Kidney (tissue), 13 donors: ENCODE measurements at regions not wholly inside any gene's neighbourhood (a gene's known extent, or its start where the extent isn't known, plus 50 kb on each side); places are given as distances from the start of the nearest gene placed in this dataset.

Experiments used
- DNase-seq, 5 donors: peaks; one replicate each; pipeline ENCODE4 v3.0.0-alpha.2; 2013 to 2020
- FAIRE-seq: peaks from 2 replicates; lab custom pipeline; 2012; peaks lifted over from hg19 to GRCh38; lab: Jason Lieb, UNC
- H3K27ac ChIP-seq, 2 donors: one replicate each; pipeline ENCODE4 v1.7.0; 2013; ENCODE audit warnings: low read depth in 2 of 2, low read length in 2 of 2, inconsistent platforms in 1 of 2
- H3K27me3 ChIP-seq: one replicate; pipeline ENCODE4 v1.7.1; 2013; ENCODE audit warnings: low read length, inconsistent platforms; ENCODE audit not compliant: control insufficient read depth, insufficient read depth
- H3K36me3 ChIP-seq, 3 donors: one replicate each; pipeline versions ENCODE4 v1.7.0 to v1.7.1; 2013; ENCODE audit warnings: low read length in 3 of 3, control low read depth in 1 of 3, inconsistent platforms in 1 of 3; ENCODE audit not compliant: insufficient read depth in 3 of 3, control insufficient read depth in 2 of 3
- H3K4me1 ChIP-seq, 3 donors: one replicate each; pipeline versions ENCODE4 v1.7.0 to v1.7.1; 2013; ENCODE audit warnings: low read length in 3 of 3, inconsistent platforms in 1 of 3, low read depth in 1 of 3; ENCODE audit not compliant: control insufficient read depth in 2 of 3, insufficient read depth in 2 of 3
- H3K4me3 ChIP-seq, 3 donors: one replicate each; pipeline versions ENCODE4 v1.7.0 to v1.8.1; 2013; ENCODE audit warnings: low read length in 3 of 3, control low read depth in 1 of 3, inconsistent platforms in 1 of 3
- H3K9ac ChIP-seq, 3 donors: one replicate each; pipeline versions ENCODE4 v1.7.0 to v1.7.1; 2013; ENCODE audit warnings: low read length in 3 of 3, control low read depth in 1 of 3, inconsistent platforms in 1 of 3
- H3K9me3 ChIP-seq, 3 donors: one replicate each; pipeline versions ENCODE4 v1.7.0 to v1.7.1; 2013; ENCODE audit warnings: low read length in 3 of 3, control low read depth in 1 of 3, inconsistent platforms in 1 of 3; ENCODE audit not compliant: control insufficient read depth in 2 of 3, insufficient read depth in 1 of 3
- CTCF ChIP-seq: IDR thresholded peaks from 3 replicates; pipeline ENCODE4 v1.5.1; 2012; ENCODE audit warnings: mild to moderate bottlenecking, moderate library complexity, borderline replicate concordance; ENCODE audit not compliant: insufficient read depth; ENCODE audit errors: extremely low read depth
- intact Hi-C: fragments of 100-400 bp; cut with DNase I; formaldehyde crosslinking; loops from one replicate; pipeline ENCODE4 v1.11.1; 2022
- donor health status: control.
- donor health status: control.
- donor health status: control.
- donor health status: control.
- donor health status: control.
- donor health status: DM: yes; HTN: yes; CAD: no.
- donor health status: Normal renal cell carcinoma (clear cell type).

GRCh38 chr3:140752499-140752898 lies 74.6 kb downstream of the TRIM42 start:
- H3K9me3 ChIP-seq: no peaks in the 10 kb centered on the region
- H3K27me3 ChIP-seq: no peaks in the 10 kb centered on the region
- no peak overlapping the region for H3K9ac ChIP-seq
- intact Hi-C loops: no loop called here
- no peak overlapping the region for H3K27ac ChIP-seq
- no peaks in the 10 kb centered on the region for H3K36me3 ChIP-seq
- no peak for DNase-seq
- no peak for FAIRE-seq
- TF ChIP-seq CTCF: no peak
- no peak overlapping the region for H3K4me3 ChIP-seq
- no peaks in the 10 kb centered on the region for H3K4me1 ChIP-seq

DNA sequence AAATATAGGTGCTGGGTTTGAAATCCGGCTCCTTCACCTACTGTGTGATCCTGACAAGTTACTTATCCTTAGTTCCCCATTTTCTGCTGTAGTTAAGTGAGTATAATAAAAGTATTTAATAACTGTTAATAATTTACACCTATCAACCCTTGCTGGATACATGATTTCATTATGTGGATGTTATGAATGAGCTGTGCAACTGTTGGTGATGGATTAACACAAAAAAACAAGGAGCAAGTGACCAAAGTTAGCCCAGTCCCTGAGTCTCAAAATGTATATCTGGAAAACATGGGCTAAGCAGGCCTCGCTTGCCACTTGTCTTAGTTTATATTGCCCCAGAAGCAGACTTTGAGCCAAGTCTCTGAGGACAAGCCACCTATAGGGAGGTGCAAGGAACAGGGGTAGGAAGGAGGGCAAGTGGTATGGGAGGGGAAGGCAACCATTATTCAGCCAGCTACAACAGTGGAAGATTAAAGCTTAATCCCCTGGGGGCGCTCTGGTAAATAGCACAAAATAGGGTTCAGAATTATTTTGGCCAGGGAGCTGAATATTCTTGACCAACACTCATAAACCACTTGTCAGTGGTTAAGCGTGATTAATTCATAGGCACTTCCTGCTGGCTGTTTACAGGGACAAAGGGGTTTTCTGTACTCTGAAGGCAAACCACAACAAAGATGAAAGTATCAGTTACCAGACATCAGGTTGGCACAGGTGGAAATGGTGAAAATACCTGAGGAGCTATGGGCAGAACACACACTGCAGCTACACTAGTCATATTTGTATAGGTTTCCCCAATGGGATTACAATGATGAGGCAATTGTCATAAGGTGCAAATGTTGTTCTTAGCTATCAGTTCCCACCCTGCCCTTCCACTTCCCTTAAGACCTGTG lies 76.2 kb downstream of the TRIM42 start:
- DNase-seq (peak in 2 of 5 donors; percentile 22 to 27), FAIRE-seq (no peak)
- Histone ChIP-seq H3K9me3 (no peaks in the 10 kb centered on the region), H3K4me3 (no peak overlapping the region), H3K27me3 (no peaks in the 10 kb centered on the region), H3K9ac (no peak overlapping the region), H3K36me3 (no peaks in the 10 kb centered on the region), H3K27ac (no peak overlapping the region), H3K4me1 (no peaks in the 10 kb centered on the region)
- no peak for TF ChIP-seq CTCF
- intact Hi-C loops: no loop called here

DNA sequence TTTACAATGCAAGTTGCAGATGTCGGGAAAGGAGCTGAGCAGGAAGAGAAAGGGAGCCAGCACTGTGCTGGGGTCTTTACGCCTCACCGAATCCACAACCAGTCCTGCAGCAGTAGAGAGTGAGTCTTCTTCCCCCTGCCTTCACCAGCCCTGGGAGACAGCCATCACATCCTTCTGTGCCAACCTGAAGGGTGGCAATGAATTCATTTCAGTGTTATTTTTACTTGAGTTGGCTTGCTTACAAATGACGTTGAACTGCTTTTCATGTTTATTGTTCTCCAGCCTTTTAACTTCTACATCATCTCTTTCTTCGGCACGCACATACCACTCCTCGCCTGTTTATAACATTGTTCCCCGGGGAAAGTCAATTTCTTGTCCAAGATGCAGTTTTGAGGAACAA lies 77.1 kb downstream of the TRIM42 start:
- no peaks in the 10 kb centered on the region for H3K36me3 ChIP-seq
- no peak overlapping the region for H3K27ac ChIP-seq
- H3K4me1 ChIP-seq: no peaks in the 10 kb centered on the region
- no peaks in the 10 kb centered on the region for H3K9me3 ChIP-seq
- intact Hi-C loops: no loop called here
- FAIRE-seq (no peak), DNase-seq (no peak)
- H3K9ac ChIP-seq: no peak overlapping the region
- no peak for TF ChIP-seq CTCF
- no peak overlapping the region for H3K4me3 ChIP-seq
- H3K27me3 ChIP-seq: no peaks in the 10 kb centered on the region
